Neural cell (in vitro differentiated cells): ENCODE measurements at regions not wholly inside any gene's neighbourhood (a gene's known extent, or its start where the extent isn't known, plus 50 kb on each side); places are given as distances from the start of the nearest gene placed in this dataset.

Experiments used
- H2AFZ ChIP-seq: fragments of 200-600, 300-800 bp; sonication (generic), shearing (Covaris generic); 2 replicates; pipeline ENCODE4 v1.6.0; 2014; ENCODE audit warnings: low read depth, mild to moderate bottlenecking, antibody characterized with exemption, low read length, moderate library complexity
- H3F3A ChIP-seq: fragments of 200-600 bp; shearing (Covaris generic); 2 replicates; pipeline ENCODE4 v1.6.1; 2016; ENCODE audit warnings: mild to moderate bottlenecking, moderate library complexity, mixed read lengths, antibody characterized with exemption, low read length; ENCODE audit not compliant: insufficient read depth, poor library complexity, severe bottlenecking
- H3K27ac ChIP-seq: fragments of 200-600, 300-800 bp; sonication (generic), shearing (Covaris generic); 2 replicates; pipeline ENCODE4 v1.5.1; 2014; ENCODE audit warnings: mild to moderate bottlenecking, low read length, moderate library complexity
- H3K27me3 ChIP-seq: fragments of 300-800, 200-600 bp; sonication (generic), shearing (Covaris generic); 2 replicates; pipeline ENCODE4 v1.6.0; 2014; ENCODE audit warnings: mild to moderate bottlenecking, low read depth, low read length, moderate library complexity; ENCODE audit not compliant: insufficient read depth
- H3K36me3 ChIP-seq: fragments of 300-800, 200-600 bp; sonication (generic), shearing (Covaris generic); 2 replicates; pipeline ENCODE4 v1.5.1; 2014; ENCODE audit warnings: mild to moderate bottlenecking, antibody characterized with exemption, low read length, moderate library complexity; ENCODE audit not compliant: insufficient read depth
- H3K4me2 ChIP-seq: fragments of 300-800, 200-600 bp; sonication (generic), shearing (Covaris generic); 2 replicates; pipeline ENCODE4 v1.6.0; 2014; ENCODE audit warnings: mild to moderate bottlenecking, low read length
- H3K4me3 ChIP-seq: fragments of 300-800, 200-600 bp; sonication (generic), shearing (Covaris generic); 2 replicates; pipeline ENCODE4 v1.5.1; 2014; ENCODE audit warnings: mild to moderate bottlenecking, low read length, moderate library complexity
- H3K79me2 ChIP-seq: fragments of 200-600 bp; shearing (Covaris generic); replicated peaks from 2 replicates; pipeline ENCODE4 v1.6.0; 2014; ENCODE audit warnings: mild to moderate bottlenecking, low read length, moderate library complexity; ENCODE audit not compliant: insufficient read depth
- H3K9ac ChIP-seq: fragments of 300-800, 200-600 bp; sonication (generic), shearing (Covaris generic); 2 replicates; pipeline ENCODE4 v1.6.1; 2016; ENCODE audit warnings: mild to moderate bottlenecking, low read length, mixed read lengths
- H3K9me2 ChIP-seq: fragments of 200-600 bp; shearing (Covaris generic); 2 replicates; pipeline ENCODE4 v1.6.1; 2016; ENCODE audit warnings: mild to moderate bottlenecking, low read length, mixed read lengths; ENCODE audit not compliant: insufficient read depth
- H3K9me3 ChIP-seq: fragments of 200-600, 300-800 bp; sonication (generic), shearing (Covaris generic); 2 replicates; pipeline ENCODE4 v1.6.1; 2016; ENCODE audit warnings: mild to moderate bottlenecking, mixed run types, low read length, moderate library complexity, mixed read lengths
- H4K20me1 ChIP-seq: fragments of 200-600 bp; shearing (Covaris generic); 2 replicates; pipeline ENCODE4 v1.6.1; 2016; ENCODE audit warnings: mild to moderate bottlenecking, mixed run types; ENCODE audit not compliant: insufficient read depth
- EP300 ChIP-seq: fragments of 450-650 bp; conservative IDR thresholded peaks from 2 replicates; pipeline ENCODE4 v1.6.1; 2014; ENCODE audit warnings: antibody characterized with exemption, mild to moderate bottlenecking, moderate library complexity; ENCODE audit not compliant: poor library complexity, severe bottlenecking
- EZH2 ChIP-seq: fragments of 200-600, 300-800 bp; shearing (Covaris generic), sonication (generic); IDR thresholded peaks from 2 replicates; pipeline ENCODE4 v1.6.1; 2014; ENCODE audit warnings: antibody characterized with exemption, low read length, borderline replicate concordance, mild to moderate bottlenecking; ENCODE audit not compliant: insufficient read depth, poor library complexity, severe bottlenecking
- MXI1 ChIP-seq: fragments of 450-650 bp; conservative IDR thresholded peaks from 2 replicates; pipeline ENCODE4 v1.6.1; 2014; ENCODE audit warnings: antibody characterized with exemption, mild to moderate bottlenecking; ENCODE audit not compliant: poor library complexity, severe bottlenecking
- POLR2AphosphoS5 ChIP-seq: IDR thresholded peaks from 2 replicates; pipeline ENCODE4 v1.6.1; 2012
- RAD21 ChIP-seq: fragments of 450-650 bp; conservative IDR thresholded peaks from 2 replicates; pipeline ENCODE4 v1.6.1; 2014; ENCODE audit warnings: antibody characterized with exemption, mild to moderate bottlenecking, moderate library complexity
- SMC3 ChIP-seq: fragments of 450-650 bp; conservative IDR thresholded peaks from 2 replicates; pipeline ENCODE4 v1.6.1; 2014; ENCODE audit warnings: antibody characterized with exemption, mild to moderate bottlenecking, moderate library complexity; ENCODE audit not compliant: poor library complexity
- TAF1 ChIP-seq: IDR thresholded peaks from 2 replicates; pipeline ENCODE4 v1.6.1; 2012; ENCODE audit warnings: low read depth
- TF ChIP-seq, protein P1 (sequence below): fragments of 450-650 bp; IDR thresholded peaks from 2 replicates; pipeline ENCODE4 v1.5.1; 2014; ENCODE audit warnings: antibody characterized with exemption, mild to moderate bottlenecking, moderate library complexity; ENCODE audit not compliant: poor library complexity, severe bottlenecking
- TF ChIP-seq, protein P2 (sequence below): IDR thresholded peaks from 2 replicates; pipeline ENCODE4 v1.6.1; 2012; ENCODE audit warnings: borderline replicate concordance

DNA sequence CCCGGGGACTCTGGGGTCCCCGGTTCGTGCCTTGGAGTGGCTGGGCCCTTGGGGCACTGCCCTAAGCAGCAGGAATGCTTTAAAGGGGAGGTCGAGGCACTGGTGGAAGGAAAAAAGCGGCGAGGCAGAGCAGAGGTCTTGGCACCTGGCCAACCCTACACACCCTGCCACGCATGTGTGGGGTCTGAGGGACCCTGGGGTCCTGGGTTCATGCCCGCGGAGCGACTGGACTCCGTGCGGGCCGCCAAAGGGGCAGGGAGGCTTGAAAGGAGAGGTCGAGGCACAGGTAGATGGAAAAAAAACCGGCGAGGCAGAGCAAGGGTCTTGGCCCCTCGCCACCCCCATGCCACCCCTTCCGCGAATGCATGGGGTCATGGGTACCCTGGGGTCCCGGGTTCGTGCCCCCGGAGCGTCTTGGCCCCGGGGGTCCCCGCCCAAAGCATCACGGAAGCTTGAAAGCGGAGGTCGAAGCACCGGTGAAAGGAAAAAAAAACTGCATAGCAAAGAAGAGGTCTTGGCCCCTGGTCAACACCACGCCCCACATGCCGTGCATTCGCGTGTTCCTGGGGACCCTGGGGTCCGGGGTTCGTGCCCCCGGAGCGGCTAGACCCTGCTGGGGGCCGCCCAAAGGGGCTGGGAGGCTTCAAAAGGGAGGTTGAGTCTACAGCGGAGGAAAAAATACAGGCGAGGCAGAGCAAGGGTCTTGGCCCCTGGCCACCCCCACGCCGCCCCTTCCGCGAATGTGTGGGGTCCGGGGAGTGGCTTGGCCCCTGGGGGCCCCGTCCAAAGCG is 312.9 kb downstream of the ALG10 start:
- no peak overlapping the region for H3K4me2 ChIP-seq
- no peak overlapping the region for H2AFZ ChIP-seq
- H3K79me2 ChIP-seq: no peaks in the 10 kb centered on the region
- H3F3A ChIP-seq: no peaks in the 10 kb centered on the region
- no peaks in the 10 kb centered on the region for H3K36me3 ChIP-seq
- H3K9me2 ChIP-seq: no peaks in the 10 kb centered on the region
- no peak overlapping the region for H3K9ac ChIP-seq
- H3K27me3 ChIP-seq: no peaks in the 10 kb centered on the region
- no peak overlapping the region for H3K4me3 ChIP-seq
- TF ChIP-seq, protein P1, sequence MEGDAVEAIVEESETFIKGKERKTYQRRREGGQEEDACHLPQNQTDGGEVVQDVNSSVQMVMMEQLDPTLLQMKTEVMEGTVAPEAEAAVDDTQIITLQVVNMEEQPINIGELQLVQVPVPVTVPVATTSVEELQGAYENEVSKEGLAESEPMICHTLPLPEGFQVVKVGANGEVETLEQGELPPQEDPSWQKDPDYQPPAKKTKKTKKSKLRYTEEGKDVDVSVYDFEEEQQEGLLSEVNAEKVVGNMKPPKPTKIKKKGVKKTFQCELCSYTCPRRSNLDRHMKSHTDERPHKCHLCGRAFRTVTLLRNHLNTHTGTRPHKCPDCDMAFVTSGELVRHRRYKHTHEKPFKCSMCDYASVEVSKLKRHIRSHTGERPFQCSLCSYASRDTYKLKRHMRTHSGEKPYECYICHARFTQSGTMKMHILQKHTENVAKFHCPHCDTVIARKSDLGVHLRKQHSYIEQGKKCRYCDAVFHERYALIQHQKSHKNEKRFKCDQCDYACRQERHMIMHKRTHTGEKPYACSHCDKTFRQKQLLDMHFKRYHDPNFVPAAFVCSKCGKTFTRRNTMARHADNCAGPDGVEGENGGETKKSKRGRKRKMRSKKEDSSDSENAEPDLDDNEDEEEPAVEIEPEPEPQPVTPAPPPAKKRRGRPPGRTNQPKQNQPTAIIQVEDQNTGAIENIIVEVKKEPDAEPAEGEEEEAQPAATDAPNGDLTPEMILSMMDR: no peak
- TF ChIP-seq SMC3 (no peak), RAD21 (no peak), TAF1 (no peak), EZH2 (no peak), MXI1 (no peak), POLR2AphosphoS5 (no peak), EP300 (no peak)
- TF ChIP-seq, protein P2, sequence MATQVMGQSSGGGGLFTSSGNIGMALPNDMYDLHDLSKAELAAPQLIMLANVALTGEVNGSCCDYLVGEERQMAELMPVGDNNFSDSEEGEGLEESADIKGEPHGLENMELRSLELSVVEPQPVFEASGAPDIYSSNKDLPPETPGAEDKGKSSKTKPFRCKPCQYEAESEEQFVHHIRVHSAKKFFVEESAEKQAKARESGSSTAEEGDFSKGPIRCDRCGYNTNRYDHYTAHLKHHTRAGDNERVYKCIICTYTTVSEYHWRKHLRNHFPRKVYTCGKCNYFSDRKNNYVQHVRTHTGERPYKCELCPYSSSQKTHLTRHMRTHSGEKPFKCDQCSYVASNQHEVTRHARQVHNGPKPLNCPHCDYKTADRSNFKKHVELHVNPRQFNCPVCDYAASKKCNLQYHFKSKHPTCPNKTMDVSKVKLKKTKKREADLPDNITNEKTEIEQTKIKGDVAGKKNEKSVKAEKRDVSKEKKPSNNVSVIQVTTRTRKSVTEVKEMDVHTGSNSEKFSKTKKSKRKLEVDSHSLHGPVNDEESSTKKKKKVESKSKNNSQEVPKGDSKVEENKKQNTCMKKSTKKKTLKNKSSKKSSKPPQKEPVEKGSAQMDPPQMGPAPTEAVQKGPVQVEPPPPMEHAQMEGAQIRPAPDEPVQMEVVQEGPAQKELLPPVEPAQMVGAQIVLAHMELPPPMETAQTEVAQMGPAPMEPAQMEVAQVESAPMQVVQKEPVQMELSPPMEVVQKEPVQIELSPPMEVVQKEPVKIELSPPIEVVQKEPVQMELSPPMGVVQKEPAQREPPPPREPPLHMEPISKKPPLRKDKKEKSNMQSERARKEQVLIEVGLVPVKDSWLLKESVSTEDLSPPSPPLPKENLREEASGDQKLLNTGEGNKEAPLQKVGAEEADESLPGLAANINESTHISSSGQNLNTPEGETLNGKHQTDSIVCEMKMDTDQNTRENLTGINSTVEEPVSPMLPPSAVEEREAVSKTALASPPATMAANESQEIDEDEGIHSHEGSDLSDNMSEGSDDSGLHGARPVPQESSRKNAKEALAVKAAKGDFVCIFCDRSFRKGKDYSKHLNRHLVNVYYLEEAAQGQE: no peak
- no peak overlapping the region for H3K27ac ChIP-seq
- H3K9me3 ChIP-seq: peaks cover 26% of the 10 kb centered on the region
- H4K20me1 ChIP-seq: no peaks in the 10 kb centered on the region

DNA sequence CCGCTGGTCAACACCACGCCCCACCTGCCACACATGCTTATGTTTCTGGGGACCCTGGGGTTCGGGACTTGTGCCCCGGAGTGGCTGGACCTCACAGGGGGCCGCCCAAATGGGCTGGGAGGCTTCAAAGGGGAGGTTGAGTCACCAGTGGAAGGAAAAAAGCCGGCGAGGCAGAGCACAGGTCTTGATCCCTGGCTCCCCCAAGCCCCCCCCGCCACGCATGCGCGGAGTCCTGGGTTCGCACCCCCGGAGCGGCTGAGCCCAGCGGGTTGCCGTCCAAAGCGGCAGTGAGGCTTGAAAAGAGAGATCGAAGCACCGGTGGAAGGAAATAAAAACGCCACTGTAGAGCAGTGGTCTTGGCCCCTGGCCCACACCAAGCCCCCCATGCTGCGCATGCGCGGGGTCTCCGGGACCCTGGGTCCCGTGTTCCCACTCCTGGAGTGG is 313.5 kb downstream of the ALG10 start:
- TF ChIP-seq, protein P2: no peak
- no peak for TF ChIP-seq EP300
- no peak for TF ChIP-seq SMC3
- no peak for TF ChIP-seq RAD21
- TF ChIP-seq MXI1: no peak
- Histone ChIP-seq H3K27me3 (no peaks in the 10 kb centered on the region), H3K9me2 (no peaks in the 10 kb centered on the region), H3K4me2 (no peak overlapping the region), H3K9ac (no peak overlapping the region), H3K79me2 (no peaks in the 10 kb centered on the region), H3K36me3 (no peaks in the 10 kb centered on the region), H3K4me3 (no peak overlapping the region), H3F3A (no peaks in the 10 kb centered on the region), H3K27ac (no peak overlapping the region), H4K20me1 (no peaks in the 10 kb centered on the region), H3K9me3 (peaks cover 19% of the 10 kb centered on the region), H2AFZ (no peak overlapping the region)
